Upper lobe of left lung (tissue), 4 donors: ENCODE measurements at regions not wholly inside any gene's neighbourhood (a gene's known extent, or its start where the extent isn't known, plus 50 kb on each side); places are given as distances from the start of the nearest gene placed in this dataset.

Experiments used
- EP300 ChIP-seq, 4 donors: sonication (generic); formaldehyde crosslinking; IDR thresholded peaks; one replicate each; pipeline ENCODE4 v1.5.1; 2017; ENCODE audit warnings: antibody characterized with exemption in 4 of 4, control low read depth in 2 of 4
- POLR2A ChIP-seq, 4 donors: fragments of 450-650 bp; IDR thresholded peaks; one replicate each; pipeline ENCODE4 v1.5.1; 2016 to 2017; ENCODE audit warnings: antibody characterized with exemption in 4 of 4, mild to moderate bottlenecking in 2 of 4
- POLR2AphosphoS5 ChIP-seq, 2 donors: sonication (generic); formaldehyde crosslinking; IDR thresholded peaks; one replicate each; pipeline ENCODE4 v1.5.1; 2017; ENCODE audit warnings: antibody characterized with exemption in 2 of 2
- TF ChIP-seq, protein P1 (sequence below), 6 experiments: fragments of 450-650 bp in 4 of 6; fragments of 200-600 bp in 2 of 6; sonication (generic) in 2 of 6; IDR thresholded peaks; one replicate each; pipeline ENCODE4 v1.5.1; 2016 to 2019; ENCODE audit warnings: antibody characterized with exemption in 6 of 6

DNA sequence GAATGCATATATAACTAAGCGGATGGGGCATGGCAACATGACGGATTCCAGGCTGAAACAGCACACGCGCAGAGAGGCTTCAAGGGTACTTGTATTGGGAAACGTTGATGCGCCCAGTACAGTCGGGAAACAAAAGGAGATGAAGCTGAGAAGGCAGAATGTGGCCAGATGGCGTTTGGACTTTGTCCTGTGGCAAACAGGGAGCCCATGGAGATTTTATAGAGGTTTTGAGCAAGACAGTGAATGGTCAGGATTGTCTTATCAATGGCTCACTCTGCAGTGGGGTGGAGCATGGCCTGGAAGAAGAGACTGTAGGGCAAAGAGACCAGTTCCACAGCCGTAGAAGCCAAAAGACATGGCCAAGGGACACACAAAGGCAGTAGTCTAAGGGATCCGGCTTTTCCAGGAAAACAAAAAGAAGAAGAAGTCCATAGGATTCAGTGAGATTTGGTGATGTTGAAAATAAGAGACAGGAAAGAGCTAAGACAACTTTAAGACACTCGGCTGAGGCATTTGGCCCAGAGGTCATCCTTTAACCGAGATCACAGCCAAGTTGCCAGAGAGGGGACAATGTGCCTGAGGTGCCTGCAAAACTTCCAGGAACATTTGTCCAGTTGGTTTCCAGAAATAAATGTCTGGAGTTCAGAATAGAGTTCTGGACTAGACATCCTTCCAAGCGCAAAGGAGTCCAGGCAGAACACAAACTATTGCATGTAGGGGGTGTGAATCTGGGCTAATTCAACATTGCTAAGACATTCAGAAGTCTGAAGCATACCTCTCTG, 123.0 kb upstream of the RREB1 start:
- TF ChIP-seq POLR2AphosphoS5 (IDR thresholded peaks at IDR 0.05) (no peak), POLR2A (IDR thresholded peaks at IDR 0.05) (no peak), EP300 (IDR thresholded peaks at IDR 0.05) (no peak)
- TF ChIP-seq, protein P1, sequence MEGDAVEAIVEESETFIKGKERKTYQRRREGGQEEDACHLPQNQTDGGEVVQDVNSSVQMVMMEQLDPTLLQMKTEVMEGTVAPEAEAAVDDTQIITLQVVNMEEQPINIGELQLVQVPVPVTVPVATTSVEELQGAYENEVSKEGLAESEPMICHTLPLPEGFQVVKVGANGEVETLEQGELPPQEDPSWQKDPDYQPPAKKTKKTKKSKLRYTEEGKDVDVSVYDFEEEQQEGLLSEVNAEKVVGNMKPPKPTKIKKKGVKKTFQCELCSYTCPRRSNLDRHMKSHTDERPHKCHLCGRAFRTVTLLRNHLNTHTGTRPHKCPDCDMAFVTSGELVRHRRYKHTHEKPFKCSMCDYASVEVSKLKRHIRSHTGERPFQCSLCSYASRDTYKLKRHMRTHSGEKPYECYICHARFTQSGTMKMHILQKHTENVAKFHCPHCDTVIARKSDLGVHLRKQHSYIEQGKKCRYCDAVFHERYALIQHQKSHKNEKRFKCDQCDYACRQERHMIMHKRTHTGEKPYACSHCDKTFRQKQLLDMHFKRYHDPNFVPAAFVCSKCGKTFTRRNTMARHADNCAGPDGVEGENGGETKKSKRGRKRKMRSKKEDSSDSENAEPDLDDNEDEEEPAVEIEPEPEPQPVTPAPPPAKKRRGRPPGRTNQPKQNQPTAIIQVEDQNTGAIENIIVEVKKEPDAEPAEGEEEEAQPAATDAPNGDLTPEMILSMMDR (IDR thresholded peaks at IDR 0.05) = no peak
